OCI-LY1 (cell line): ENCODE measurements at regions not wholly inside any gene's neighbourhood (a gene's known extent, or its start where the extent isn't known, plus 50 kb on each side); places are given as distances from the start of the nearest gene placed in this dataset.

Source experiments
- EZH2 ChIP-seq: fragments of 200-600 bp; sonication (generic), shearing (Covaris generic); IDR thresholded peaks from 2 replicates; pipeline ENCODE4 v1.8.0; 2017; ENCODE audit warnings: borderline replicate concordance, mixed run types, mild to moderate bottlenecking, antibody characterized with exemption, low read length, moderate library complexity, mixed read lengths
- TF ChIP-seq, protein P1 (sequence below): fragments of 200-600 bp; sonication (generic), shearing (Covaris generic); IDR thresholded peaks from 2 replicates; pipeline ENCODE4 v1.5.1; 2017; ENCODE audit warnings: mild to moderate bottlenecking, antibody characterized with exemption, low read length, moderate library complexity, mixed read lengths

DNA sequence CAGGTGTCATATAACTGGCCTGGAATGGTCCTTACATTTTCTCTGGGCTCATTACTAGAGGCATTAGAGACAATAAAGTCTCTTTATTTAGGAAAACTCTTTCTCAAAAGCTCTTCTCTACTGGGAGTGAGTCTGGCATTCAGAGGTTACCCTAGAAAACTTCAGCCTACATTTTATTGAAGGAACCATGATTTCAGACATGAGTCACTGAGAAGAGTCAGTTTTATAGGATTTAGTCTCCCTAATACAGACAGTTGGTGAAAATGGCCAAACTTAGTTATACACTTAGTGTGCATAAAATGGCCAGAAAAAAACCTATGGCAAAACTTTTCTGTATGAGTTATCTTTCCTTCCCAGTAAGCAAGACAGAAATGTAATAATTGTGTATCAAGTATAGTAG, 689.4 kb downstream of the ZEB2 start:
- TF ChIP-seq, protein P1, sequence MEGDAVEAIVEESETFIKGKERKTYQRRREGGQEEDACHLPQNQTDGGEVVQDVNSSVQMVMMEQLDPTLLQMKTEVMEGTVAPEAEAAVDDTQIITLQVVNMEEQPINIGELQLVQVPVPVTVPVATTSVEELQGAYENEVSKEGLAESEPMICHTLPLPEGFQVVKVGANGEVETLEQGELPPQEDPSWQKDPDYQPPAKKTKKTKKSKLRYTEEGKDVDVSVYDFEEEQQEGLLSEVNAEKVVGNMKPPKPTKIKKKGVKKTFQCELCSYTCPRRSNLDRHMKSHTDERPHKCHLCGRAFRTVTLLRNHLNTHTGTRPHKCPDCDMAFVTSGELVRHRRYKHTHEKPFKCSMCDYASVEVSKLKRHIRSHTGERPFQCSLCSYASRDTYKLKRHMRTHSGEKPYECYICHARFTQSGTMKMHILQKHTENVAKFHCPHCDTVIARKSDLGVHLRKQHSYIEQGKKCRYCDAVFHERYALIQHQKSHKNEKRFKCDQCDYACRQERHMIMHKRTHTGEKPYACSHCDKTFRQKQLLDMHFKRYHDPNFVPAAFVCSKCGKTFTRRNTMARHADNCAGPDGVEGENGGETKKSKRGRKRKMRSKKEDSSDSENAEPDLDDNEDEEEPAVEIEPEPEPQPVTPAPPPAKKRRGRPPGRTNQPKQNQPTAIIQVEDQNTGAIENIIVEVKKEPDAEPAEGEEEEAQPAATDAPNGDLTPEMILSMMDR: no peak
- no peak for TF ChIP-seq EZH2
